Stimulated activated CD4-positive, alpha-beta T cell treated with anti-CD3 and anti-CD28 coated beads, Interleukin-1b, Interleukin-23, amount 100 ng/mL, for 4 hours (primary cell): ENCODE measurements at regions not wholly inside any gene's neighbourhood (a gene's known extent, or its start where the extent isn't known, plus 50 kb on each side); places are given as distances from the start of the nearest gene placed in this dataset.
A peak's percentile ranks its signal among the peaks of the same experiment; 100 is the strongest.

Experiments
- DNase-seq, 2 donors: peaks; one replicate each; pipeline ENCODE4 v3.0.0-alpha.2; 2020; ENCODE audit warnings: low read depth in 2 of 2

DNA sequence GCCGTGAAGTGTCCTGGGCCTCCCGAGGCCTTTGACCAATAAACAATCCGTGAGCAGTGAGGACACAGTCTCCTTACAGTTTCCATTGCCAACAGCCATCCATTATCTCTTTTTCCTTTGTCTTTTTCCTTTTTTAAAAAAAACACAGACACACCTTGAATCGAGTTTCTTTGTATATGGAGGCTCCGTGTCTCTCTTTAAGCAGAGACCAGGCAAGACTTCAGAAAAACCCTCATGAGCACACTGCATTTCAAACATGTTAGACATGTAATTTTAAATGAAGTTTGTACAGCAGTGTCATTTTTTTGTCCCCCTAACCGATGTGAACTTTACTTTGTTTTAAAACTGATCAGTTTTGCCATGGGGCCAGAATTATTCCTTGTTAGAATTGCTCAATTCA, 111.1 kb downstream of the SPTSSA start:
- DNase-seq, result no peak

GRCh38 chr14:34348592-34348991, 113.4 kb downstream of the SPTSSA start:
- DNase-seq, result no peak

DNA sequence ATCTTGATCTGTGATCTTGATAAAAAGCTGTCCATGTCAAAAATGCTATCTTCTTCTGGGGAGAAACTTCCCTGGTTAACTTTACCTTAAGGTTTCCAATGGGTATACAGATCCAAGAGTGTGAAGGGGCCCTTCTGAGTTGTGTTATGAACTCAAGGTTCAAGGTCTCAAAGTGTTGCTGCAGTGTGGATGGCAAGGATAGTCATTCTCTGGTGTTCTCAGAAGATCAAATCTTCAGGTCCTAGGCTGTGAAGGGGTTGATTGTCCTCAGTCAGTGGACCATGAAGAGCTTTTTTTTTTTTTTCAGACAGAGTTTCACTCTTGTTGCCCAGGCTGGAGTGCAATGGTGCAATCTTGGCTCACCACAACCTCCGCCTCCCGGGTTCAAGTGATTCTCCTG, 114.4 kb downstream of the SPTSSA start:
- DNase-seq, result no peak

DNA sequence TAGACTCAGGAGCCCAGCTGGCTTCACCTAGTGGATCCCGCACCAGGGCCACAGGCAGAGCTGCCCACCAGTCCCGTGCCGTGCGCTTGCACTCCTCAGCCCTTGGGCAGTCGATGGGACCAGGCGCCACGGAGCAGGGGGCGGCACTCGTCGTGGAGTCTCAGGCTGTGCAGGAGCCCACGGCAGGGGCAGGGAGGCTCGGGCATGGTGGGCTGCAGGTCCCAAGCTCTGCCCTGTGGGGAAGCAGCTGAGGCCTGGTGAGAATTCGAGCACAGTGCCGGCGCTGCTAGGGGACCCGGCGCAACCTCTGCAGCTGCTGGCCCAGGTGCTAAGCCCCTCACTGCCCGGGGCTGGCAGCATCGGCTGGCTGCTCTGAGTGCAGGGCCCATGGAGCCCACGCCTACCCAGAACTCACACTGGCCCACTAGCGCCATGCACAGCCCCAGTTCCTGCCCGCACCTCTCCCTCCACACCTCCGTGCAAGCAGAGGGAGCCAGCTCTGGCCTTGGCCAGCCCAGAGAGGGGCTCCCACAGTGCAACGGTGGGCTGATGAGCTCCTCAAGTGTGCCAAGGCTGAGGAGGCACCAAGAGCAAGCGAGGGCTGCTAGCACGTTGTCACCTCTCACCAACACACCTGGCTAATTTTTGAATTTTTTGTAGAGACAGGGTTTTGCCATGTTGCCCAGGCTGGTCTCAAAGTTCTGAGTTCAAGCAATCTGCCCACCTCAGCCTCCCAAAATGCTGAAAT, 116.1 kb downstream of the SPTSSA start:
- DNase-seq, result no peak

DNA sequence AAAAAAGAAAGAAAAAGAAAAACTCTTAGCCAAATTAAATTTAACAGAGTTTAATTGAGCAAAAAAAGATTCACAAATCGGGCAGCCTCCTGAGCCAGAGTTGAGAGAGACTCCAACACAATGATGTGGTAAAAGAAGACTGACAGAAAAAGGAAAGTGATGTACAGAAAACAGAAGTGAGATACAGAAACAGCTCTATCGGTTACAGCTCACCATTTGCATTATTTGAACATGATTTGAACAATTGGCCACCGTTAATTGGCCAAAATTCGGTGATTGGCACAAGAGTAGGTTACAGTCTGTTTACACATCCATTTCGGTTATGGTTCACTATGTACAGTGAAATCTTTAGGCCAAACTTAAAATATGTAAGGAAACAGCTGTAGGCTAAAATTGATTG, 117.7 kb downstream of the SPTSSA start:
- DNase-seq, result no peak

GRCh38 chr14:34340025-34340625, 121.9 kb downstream of the SPTSSA start:
- no peak for DNase-seq

GRCh38 chr14:34338056-34338455, 124.0 kb downstream of the SPTSSA start:
- no peak for DNase-seq

DNA sequence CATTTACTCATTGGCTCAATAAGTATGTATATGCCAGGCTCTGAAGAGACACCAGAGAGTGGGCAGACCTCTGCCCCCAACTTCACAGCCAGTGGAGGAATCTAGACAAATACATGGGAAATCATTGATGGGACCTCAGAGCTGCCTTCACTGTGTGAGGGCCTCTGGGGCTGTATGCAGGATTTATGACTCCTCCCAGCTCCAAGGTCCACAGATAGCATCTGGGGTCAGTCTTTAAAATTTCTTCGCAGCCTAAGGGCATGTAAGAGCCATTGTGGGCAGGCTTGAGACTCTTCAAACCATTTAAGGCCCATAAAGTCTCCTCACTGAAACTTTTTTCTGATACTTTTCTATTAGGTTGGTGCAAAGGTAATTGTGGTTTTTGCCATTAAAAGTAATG, 125.5 kb downstream of the SPTSSA start:
- no peak for DNase-seq

DNA sequence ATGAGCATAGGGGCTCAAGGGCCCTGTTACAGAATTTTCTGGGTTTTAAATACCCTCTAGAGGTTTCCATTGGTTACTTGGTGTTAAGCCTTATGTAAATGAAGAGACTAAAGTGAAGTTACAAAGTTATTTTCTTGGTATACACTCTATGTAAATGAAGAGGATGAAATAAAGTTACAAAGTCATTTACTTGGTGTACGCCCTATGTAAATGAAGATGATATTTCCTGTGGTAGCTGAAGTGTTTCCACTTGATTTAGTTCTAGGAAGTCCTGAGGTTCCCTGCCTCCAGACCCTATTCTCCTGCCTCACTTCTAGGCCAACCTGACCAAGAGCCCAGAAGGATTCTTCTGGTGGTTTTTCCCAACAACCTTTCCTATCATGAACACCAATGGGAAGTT, 126.1 kb downstream of the SPTSSA start:
- no peak for DNase-seq

GRCh38 chr14:34334329-34334728, 127.7 kb downstream of the SPTSSA start:
- no peak for DNase-seq

GRCh38 chr14:34331728-34332623, 130.1 kb downstream of the SPTSSA start:
- peak; percentile 34 to 39 for DNase-seq

DNA sequence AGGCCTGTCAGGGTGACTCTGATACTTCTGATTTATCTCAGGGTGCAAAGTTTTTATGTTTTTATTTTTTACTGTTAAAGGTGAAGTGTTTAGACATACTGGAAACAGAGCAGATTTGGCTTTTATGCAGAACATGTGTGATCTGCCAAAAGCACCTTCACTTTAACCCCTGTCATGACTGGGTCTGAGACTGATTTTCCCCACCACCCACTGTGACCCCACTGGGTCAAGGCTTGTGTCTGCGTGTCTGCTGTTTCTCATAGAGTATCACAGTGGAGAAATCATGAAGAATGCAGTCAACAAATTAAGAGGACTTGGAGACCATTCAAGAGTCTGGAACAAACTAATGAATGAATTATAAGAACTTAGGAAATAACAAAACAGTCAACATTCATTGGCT, 131.2 kb downstream of the SPTSSA start:
- no peak for DNase-seq

GRCh38 chr14:34329301-34329700, 132.7 kb downstream of the SPTSSA start:
- no peak for DNase-seq

GRCh38 chr14:34328178-34328577, 133.9 kb downstream of the SPTSSA start:
- DNase-seq, result no peak

DNA sequence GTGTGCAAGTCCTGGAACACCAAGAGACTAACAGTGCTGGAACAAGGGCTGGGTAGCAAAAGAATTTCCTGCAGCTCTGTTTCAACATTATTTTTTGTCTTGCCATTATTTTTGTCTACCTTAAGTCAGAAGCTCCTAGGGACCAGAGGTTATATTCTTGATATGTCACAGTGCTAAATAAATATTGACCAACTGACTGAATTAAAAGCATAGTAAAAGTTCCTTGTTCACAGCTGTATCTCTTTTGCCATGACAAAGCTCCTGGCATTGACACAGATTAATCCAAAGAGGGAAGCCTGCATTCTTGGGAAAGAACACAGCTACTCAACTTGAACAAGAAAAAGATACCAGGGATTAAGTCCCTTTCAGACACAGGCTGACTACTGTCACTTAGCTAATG, 136.5 kb downstream of the SPTSSA start:
- DNase-seq, result no peak

- peak in 1 of 2 donors; percentile 17 for DNase-seq
Observed at GRCh38 chr14:34324363-34324795, 137.7 kb downstream of the SPTSSA start.

GRCh38 chr14:34322940-34323418, 139.1 kb downstream of the SPTSSA start:
- peak; percentile 61 to 68 for DNase-seq

GRCh38 chr14:34319140-34319539, 142.9 kb downstream of the SPTSSA start:
- DNase-seq, result no peak

DNA sequence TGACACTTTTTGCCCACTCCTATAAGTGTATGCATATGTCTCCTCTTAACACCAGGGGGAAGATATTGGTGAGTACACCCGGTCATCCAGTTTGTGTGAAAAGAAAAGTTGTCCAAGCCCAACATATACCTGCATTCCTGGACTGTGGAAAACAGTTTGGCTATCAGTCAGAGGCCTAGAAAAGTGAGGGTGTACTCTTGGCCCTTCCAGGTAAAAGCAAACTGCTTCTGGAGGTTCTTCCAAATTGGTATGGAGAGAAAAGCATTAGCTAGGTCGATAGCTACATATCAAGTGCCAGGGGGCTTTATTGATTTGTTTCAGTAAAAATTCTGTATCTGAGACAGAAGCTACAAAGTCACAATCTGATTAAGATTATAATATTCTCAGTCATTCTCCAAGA, 144.0 kb downstream of the SPTSSA start:
- no peak for DNase-seq

DNA sequence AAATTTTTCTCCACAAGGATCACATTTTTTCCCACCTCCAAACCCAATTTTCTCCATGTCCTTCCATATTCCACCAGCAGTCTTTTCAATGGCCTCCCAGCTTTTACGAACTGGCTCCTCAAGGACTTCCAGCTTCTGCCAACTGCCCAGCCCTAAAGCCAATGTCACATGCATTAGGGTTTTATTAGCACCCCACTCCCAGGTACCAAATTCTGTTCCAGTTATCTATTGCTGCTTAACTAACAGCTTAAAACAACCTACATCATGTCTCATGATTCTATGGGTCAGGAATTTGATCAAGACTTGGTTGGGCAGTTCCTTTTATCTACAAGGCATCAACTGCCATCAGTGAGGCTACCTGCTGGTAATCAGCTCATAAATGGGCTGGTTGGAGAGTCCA, 151.3 kb downstream of the SPTSSA start:
- DNase-seq, result no peak

- no peak for DNase-seq
Observed at GRCh38 chr14:34303811-34304210, 158.2 kb downstream of the SPTSSA start.

- no peak for DNase-seq
Observed at GRCh38 chr14:34302654-34303053, 159.4 kb downstream of the SPTSSA start.
